ENCODE measurements at regions not wholly inside any gene's neighbourhood (a gene's known extent, or its start where the extent isn't known, plus 50 kb on each side); places are given as distances from the start of the nearest gene placed in this dataset.

DNA sequence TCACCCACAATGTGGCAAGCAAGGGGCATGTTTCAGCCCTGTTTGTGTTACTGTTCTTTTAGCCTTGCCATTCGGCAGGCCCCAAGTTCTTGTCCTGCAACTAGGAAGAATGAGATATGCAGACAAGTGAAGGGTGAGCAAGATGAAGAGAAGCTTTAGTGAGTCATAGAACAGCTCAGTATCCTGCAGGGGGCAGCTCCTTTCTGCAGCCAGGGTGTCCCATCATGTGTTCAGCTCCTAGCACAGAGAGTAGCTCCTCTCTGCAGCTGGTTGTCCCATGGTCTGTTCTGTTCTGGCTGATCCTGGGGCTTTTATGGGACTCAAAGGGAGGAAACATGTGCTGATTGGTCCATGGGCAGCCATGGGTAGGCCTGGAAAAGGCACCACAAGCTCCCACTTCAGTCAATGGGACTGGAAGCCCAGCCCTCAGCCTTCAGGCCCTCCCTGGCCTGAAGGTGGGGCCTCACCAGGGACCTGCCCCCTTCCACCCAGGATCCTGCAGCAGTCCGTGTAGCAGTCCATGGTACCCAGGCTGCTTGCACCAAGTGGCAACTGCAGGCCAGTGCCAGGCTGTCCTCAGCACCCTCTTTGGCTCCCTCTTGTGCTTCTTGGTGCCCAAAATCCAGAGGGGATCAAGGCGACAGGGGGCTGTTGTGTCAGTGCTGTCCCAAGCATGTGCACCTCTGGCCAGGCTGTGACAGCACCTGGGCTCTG lies 326.4 kb downstream of the NR4A2 start:
- no peaks in the 10 kb centered on the region for H3K4me1 ChIP-seq
- peaks cover 0 to 4% (median 0%) of the 10 kb centered on the region in 3 donors for H3K9me3 ChIP-seq
- ATAC-seq = no peak
- no peaks in the 10 kb centered on the region for H3K36me3 ChIP-seq
- no peak for TF ChIP-seq EP300 (IDR thresholded peaks at IDR 0.05)
- no peak for TF ChIP-seq POLR2A (IDR thresholded peaks at IDR 0.05)
- TF ChIP-seq POLR2AphosphoS5 (IDR thresholded peaks at IDR 0.05) = no peak
- TF ChIP-seq, protein P1, sequence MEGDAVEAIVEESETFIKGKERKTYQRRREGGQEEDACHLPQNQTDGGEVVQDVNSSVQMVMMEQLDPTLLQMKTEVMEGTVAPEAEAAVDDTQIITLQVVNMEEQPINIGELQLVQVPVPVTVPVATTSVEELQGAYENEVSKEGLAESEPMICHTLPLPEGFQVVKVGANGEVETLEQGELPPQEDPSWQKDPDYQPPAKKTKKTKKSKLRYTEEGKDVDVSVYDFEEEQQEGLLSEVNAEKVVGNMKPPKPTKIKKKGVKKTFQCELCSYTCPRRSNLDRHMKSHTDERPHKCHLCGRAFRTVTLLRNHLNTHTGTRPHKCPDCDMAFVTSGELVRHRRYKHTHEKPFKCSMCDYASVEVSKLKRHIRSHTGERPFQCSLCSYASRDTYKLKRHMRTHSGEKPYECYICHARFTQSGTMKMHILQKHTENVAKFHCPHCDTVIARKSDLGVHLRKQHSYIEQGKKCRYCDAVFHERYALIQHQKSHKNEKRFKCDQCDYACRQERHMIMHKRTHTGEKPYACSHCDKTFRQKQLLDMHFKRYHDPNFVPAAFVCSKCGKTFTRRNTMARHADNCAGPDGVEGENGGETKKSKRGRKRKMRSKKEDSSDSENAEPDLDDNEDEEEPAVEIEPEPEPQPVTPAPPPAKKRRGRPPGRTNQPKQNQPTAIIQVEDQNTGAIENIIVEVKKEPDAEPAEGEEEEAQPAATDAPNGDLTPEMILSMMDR (IDR thresholded peaks at IDR 0.05) = no peak
- 80% methylated on average over 1 of the region's 3 CpGs; no CpG with 5 or more reads in 1 of the 2 donors for WGBS, 2 donors (ENCODE audit: low coverage in 1 of 2)
- no peak overlapping the region for H3K27ac ChIP-seq
- no peaks in the 10 kb centered on the region for H3K27me3 ChIP-seq
- no peak overlapping the region for H3K4me3 ChIP-seq

DNA sequence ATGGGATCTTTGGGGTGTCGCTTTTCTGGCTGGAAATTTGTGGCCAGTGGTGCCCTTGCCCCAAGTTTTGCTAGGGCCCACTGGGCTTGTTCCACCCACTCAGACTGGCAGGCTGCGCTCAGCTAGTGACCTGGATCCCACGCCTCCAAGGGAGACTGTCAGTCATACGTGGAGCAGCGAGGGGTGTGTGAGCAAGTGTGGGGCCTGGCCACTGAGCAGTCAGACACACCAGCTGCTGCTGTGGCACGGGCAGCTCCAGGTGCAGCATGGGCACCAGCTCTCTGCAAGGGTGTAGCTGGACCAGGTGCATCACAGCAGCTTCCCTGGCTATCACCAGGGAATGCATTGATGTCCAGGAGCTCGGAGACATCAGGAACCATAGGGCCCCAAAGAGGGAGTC lies 327.0 kb downstream of the NR4A2 start:
- no peak for ATAC-seq
- Histone ChIP-seq H3K4me1 (no peaks in the 10 kb centered on the region), H3K4me3 (no peak overlapping the region), H3K36me3 (no peaks in the 10 kb centered on the region), H3K27me3 (no peaks in the 10 kb centered on the region), H3K9me3 (no peaks in the 10 kb centered on the region), H3K27ac (no peak overlapping the region)
- TF ChIP-seq, protein P1 (IDR thresholded peaks at IDR 0.05) = no peak
- no peak for TF ChIP-seq POLR2AphosphoS5 (IDR thresholded peaks at IDR 0.05)
- TF ChIP-seq EP300 (IDR thresholded peaks at IDR 0.05) = no peak
- TF ChIP-seq POLR2A (IDR thresholded peaks at IDR 0.05) = no peak
- WGBS, 2 donors (ENCODE audit: low coverage in 1 of 2) = 90 to 100% methylated on average over 1 to 3 of the region's 7 CpGs

DNA sequence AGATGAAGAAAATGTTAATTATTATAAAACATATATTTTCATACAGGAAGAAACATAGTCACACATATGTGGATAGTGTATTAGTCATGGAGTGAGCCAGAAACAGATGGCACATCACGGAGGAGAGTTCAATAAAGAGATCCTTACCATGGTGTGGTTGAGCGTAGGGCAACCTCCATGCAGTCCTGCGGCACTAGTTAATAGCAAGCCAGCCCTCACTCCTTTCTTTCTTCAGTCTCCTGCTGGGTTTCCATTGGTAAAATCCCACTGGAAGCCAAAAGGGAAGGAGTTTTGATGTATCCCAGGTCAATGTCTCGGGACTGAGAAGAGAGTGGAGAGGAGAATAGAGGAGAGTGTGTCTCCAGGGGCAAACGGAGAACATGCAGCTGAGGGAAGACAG lies 328.1 kb downstream of the NR4A2 start:
- Histone ChIP-seq H3K9me3 (no peaks in the 10 kb centered on the region), H3K4me1 (no peaks in the 10 kb centered on the region), H3K27me3 (no peaks in the 10 kb centered on the region), H3K4me3 (no peak overlapping the region), H3K36me3 (no peaks in the 10 kb centered on the region), H3K27ac (no peak overlapping the region)
- TF ChIP-seq, protein P1 (IDR thresholded peaks at IDR 0.05) = no peak
- no peak for TF ChIP-seq POLR2A (IDR thresholded peaks at IDR 0.05)
- TF ChIP-seq EP300 (IDR thresholded peaks at IDR 0.05) = no peak
- TF ChIP-seq POLR2AphosphoS5 (IDR thresholded peaks at IDR 0.05) = no peak
- 74% methylated on average over 4 to 5 of the region's 5 CpGs for WGBS, 2 donors (ENCODE audit: low coverage in 1 of 2)
- ATAC-seq = no peak

DNA sequence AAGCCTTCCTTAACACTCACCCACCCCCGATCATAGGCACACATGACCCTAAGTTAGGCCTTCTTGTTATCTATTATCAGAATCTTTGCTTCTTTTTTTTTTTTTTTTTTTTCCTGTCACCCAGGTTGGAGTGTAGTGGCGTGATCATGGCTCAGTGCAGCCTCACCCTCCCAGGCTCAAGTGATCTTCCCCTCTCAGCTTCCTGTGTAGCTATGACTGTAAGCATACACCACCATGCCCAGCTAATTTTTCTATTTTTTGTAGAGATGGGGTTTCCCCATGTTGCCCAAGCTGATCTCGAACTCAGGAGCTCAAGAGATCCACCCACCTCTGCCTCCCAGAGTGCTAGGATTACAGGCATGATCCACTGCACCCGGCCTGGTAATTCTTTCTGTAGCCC lies 328.7 kb downstream of the NR4A2 start:
- TF ChIP-seq EP300 (IDR thresholded peaks at IDR 0.05) (no peak), POLR2AphosphoS5 (IDR thresholded peaks at IDR 0.05) (no peak), POLR2A (IDR thresholded peaks at IDR 0.05) (no peak)
- TF ChIP-seq, protein P1 (IDR thresholded peaks at IDR 0.05) = no peak
- no peaks in the 10 kb centered on the region for H3K4me1 ChIP-seq
- no peaks in the 10 kb centered on the region for H3K36me3 ChIP-seq
- H3K4me3 ChIP-seq = no peak overlapping the region
- no peaks in the 10 kb centered on the region for H3K9me3 ChIP-seq
- no peaks in the 10 kb centered on the region for H3K27me3 ChIP-seq
- H3K27ac ChIP-seq = no peak overlapping the region
- no peak for ATAC-seq
- WGBS, 2 donors (ENCODE audit: low coverage in 1 of 2) = 63 to 78% methylated on average over 3 to 4 of the region's 4 CpGs

DNA sequence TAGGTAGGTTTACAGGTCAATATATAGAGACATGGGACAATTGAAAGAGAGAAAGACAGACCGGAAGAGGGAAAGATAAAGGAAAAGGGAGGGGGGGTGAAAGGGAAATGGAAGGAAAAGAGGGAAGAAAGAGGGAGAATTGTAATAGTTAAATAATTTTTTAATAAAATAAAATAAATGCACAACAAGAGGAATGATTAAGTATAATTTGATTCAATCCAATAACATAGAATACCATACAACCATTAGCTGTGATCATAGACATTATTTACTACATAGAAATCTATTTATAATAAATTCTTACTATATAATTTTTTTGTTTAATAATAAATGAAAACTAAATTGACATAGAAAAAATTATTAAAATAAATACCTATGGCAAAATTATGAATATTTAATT lies 330.7 kb downstream of the NR4A2 start:
- Histone ChIP-seq H3K27me3 (no peaks in the 10 kb centered on the region), H3K27ac (no peak overlapping the region), H3K4me1 (no peaks in the 10 kb centered on the region), H3K36me3 (no peaks in the 10 kb centered on the region), H3K4me3 (no peak overlapping the region), H3K9me3 (no peaks in the 10 kb centered on the region)
- no peak for ATAC-seq
- TF ChIP-seq POLR2AphosphoS5 (IDR thresholded peaks at IDR 0.05) (no peak), POLR2A (IDR thresholded peaks at IDR 0.05) (no peak), EP300 (IDR thresholded peaks at IDR 0.05) (no peak)
- TF ChIP-seq, protein P1 (IDR thresholded peaks at IDR 0.05) = no peak
- WGBS, 2 donors (ENCODE audit: low coverage in 1 of 2) = 76 to 88% methylated on average over 1 of the region's 1 CpG

Data from gastroesophageal sphincter (tissue), 4 donors.